ENCODE measurements at regions not wholly inside any gene's neighbourhood (a gene's known extent, or its start where the extent isn't known, plus 50 kb on each side); places are given as distances from the start of the nearest gene placed in this dataset.
"Not testable (repeated sequence)": the region's sequence is repeated elsewhere in the genome, so short reads cannot be mapped to it uniquely, and the experiment has no call there.

DNA sequence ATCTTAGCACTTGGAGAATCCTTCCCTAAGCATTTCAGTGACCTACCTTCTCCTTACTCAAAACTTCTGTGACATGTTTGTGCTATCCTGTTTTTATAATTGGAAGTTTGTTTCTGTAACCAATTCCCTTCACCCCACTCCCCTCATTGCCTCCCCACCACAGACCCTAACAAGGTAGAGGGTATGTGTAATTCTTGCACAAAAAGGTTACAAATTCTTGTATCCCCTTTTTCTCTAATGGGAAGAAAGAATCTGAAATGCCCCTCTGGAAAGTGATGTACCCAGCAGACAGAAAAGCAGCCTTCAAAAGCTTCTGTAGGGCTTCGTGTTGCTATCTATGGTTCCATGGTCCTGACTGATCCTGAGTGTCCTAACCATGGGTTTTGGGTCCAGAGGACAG is 111.7 kb upstream of the TMEM170B start:
- no peak for DNase-seq

DNA sequence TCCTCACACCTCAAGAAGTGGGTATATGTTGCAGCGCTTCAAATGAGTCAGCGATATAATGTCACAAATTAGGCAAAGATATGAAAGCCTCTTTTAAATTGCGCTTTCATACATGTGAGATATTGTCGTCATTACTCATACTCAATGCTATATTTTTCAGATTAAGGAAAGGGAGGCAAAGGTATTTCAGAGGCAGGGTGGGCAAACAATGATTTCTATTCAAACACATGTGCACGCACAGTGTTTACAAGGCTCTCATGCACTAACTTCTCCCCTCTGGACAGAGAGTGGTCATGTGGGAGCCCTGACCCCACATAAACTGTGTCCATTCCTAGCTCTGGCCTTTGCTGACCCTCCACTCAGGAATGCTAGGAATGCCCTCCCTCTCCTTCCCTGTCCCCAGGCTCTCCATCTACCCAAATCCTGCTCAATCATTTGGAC is 112.1 kb upstream of the TMEM170B start:
- DNase-seq, result no peak

DNA sequence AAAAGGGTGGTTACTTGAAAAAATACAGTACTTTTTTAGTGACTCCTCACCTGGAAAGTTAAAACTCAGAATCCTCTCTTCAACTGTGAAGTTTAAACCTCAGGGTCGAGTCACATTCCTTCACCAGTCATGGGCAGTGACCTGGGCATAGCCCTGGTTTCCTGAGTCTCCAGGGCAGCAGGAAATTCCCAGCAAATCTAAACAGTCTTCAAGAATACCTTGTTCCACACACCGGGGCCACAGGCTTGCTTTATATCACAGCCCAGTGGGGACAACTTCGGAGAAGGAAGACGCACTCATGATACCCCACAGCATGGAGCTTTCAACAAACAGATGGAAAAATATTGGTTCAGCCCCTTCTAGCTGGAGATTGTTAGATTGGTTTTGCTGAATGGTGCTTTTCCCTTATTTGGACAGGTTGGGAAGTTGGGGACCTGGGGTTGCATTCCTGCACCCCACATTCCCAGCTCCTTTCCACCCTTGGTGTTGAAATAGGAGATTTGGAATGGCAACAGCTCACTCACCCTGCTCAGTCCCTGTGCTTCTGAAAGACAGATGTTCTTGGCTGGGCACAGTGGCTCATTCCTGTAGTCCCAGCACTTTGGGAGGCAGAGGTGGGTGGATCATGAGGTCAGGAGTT is 113.0 kb upstream of the TMEM170B start:
- DNase-seq, result no peak

DNA sequence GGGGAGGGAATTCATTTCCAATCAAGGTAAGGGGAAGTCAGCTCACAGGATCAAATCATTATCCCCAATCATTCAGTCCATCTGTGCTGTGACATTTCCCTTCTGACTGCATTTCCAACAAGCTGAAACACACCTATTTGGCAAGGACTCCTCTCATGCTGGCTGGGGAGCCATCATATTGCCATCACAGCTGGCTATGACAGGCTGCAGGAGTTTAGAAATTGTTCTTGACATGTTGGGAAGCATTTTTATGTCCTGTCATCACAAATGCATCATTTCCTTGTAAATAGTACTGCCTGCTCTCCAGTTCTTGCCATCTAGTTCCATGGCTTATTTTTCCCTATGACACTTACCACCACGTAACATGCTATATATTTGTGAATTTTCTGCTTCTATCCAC is 113.9 kb upstream of the TMEM170B start:
- DNase-seq, result no peak

DNA sequence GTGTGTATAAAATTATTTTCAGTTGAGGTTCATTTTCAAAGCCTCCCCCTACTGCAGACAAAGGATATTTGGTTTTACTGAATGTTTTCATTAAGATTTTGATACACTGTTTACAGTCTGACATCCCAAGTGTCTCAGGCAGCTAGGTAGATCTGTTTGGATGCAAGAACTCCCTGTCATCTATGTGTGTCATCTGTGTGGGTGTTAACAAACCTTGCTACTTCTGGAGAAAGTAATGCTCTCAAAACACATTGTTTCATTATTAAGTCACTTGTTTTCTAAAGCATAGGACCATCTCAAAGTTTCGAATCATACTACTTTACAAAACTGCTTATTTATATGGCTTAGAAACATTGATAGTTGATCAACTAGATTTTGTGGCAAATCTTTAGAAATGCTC is 114.5 kb upstream of the TMEM170B start:
- DNase-seq, result no peak

DNA sequence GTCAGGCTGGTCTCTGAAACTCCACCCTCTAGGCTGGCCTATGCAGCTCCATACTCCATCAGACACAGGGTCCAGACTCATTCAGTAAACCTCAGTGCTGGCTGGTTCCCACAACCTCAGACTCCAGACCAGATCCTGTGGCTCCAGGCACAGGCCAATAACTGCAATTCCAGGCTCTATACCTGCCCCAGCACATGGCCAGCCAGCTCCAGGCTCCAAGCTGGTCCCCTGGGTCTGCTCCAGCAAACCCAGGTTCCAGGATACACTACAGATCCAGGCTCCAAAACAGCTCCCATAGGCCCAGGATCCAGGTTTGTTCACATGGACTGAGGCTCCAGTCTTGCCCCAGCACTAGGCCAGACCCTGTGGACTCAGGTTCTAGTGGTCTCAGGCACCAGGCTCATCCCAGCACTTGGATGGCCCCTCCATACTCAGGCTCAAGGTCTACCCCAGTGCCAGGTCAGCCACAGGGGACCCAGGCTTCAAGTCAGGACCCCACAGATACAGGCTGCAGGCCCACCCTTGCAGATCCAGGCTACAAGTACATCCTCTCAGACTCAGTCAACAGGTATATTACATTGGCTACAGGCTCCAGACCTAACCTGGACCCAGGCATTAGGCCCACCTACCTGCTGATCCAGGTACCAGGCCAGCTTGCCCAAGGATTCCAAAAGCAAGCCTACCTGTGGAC is 117.6 kb upstream of the TMEM170B start:
- no peak for DNase-seq

DNA sequence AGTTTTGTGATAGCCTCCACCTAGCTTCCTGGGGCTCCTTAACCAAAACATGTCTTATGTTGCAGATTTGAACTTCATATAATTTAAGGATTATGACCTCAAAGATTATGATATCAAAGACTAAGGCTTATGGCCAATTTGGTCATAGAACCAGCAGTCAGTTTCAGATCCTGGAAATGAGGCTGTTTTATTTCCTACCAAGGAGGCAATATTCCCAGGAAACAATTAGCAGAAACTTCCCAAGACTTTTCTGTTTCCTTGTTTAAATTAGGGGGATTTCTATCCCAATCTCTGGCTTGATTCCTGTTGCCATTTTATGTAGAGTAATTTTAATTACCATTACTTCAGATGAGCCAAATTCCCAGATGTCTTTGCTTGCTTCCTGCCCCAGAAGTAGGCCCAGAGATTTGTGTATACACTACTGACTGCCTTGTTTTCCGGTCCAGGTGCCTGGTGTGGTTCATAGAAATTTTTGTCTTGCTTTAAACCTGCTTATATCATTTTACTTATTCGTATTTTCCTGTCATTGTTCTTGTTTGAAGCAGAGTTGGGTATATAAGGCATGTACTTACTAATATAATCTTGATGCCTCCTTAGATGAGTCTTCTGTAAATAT is 119.2 kb upstream of the TMEM170B start:
- DNase-seq, result no peak

DNA sequence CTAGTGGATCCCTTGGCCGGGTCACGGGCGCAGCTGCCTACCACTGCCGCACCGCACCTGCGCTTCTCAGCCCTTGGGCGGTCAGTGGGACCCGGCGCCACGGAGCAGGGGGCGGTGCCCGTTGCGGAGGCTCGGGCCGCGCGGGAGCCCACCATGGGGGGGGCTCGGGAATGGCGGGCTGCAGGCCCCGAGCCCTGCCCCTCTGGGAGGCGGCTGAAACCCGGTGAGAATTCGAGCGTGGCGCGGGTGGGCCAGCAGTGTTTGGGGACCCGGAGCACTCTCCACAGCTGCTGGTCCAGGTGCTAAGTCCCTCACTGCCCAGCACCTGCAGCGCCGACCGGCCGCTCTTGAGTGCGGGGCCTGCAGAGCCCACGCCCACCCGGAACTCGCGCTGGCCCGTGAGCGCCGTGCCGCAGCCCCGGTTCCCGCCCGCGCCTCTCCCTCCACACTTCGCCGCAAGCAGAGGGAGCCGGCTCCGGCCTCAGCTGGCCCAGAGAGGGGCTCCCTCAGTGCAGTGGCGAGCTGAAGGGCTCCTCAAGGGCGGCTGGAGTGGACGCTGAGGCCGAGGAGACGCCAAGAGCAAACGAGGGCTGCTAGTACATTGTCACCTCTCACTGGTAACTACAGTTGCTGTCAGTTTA is 120.5 kb upstream of the TMEM170B start:
- no peak for DNase-seq

DNA sequence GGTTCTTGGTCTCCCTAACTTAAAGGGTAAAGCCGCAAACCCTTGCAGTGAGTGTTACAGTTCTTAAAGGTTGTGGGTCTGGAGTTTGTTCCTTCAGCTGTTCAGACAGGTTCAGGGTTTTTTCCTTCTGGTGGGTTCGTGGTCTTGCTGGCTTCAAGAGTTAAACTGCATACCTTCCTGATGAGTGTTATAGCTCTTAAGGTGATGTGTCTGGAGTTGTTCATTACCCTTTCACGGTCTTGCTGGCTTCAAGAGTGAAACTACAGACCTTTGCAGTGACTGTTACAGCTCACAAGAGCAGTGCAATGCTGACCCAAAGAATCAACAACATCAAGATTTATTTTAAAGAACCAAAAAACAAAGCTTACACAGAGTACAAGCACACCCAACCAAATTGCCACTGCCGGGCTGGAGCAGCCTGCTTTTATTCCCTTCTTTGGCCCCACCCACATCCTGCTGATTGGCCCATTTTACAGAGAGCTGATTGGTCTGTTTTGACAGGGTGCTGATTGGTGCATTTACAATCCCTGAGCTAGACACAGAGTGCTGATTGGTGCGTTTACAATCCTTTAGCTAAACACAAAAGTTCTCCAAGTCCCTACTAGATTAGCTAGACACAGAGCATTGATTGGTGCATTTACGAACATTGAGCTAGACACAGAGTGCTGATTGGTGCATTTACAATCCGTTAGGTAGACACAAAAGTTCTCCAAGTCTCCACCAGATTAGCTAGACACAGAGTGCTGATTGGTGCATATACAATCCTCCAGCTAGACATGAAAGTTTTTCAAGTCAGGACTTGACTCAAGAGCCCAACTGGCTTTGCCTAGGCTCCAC is 121.2 kb upstream of the TMEM170B start:
- not testable (repeated sequence) for DNase-seq

DNA sequence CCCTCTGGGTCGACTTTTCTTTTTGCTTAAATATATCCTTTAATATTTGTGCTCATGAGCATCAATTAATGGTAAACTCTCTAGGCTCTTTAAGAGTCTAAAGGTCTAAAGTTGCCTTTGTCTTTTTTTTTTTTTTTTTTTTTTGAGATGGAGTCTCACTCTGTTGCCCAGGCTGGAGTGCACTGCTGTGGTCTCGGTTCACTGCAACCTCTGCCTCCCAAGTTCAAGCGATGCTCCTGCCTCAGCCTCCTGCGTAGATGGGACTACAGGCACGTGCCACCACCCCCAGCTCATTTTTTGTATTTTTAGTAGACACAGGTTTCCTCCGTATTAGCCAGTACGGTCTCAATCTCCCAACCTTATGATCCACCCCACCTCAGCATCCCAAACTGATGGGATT is 122.0 kb upstream of the TMEM170B start:
- no peak for DNase-seq

DNA sequence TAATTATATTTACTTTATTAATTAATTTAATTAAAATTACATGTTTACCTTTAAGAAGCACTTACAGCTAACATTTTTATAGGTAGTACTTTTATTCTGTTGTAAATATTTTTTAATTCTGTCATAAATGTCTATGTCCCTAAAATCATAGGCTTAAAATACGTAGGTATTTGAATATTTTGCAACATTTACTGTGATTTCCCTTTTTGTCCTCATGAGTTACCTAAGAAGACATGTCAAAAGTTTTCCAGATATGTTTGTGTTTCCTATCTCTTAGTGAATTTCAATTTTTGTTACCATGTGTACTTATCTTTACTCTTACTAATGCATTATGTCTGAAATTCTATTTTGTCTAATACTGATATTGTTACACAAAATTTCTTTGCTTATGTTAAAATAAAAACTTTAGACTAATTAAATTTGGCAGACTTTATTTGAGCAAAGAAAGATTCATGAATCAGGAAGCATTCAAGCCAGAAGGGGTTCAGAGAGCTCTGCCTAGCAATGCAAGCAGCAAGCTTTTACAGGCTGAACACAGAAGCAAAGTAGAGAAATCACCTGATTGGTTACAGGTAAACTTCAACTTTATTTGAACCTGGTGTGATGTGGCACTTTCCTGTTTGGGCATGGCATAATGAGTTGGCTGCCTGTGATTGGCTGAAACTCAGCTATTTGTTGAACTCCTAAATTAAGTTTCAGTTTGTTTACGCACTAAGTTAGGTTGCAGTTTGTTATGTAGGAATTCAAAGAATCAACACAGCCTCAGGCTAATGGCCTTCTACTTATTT is 123.2 kb upstream of the TMEM170B start:
- no peak for DNase-seq

DNA sequence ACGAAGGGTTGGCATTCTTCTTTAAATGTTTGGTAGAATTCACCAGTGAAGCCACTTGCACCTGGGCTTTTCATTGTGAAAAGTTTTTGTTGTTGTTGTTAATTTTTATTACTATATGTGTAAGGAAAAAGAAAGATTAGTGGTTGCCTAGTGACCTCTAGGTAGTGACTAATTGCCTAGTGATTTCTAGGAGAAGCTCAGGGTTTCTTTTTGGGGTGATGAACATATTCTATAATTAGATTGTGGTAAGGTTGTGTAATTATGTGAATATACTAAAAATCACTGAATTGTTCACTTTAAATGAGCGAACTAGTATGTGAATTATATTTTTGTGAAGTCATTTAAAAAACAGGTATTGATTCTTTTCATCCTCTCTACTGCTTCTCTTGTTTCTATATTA is 123.8 kb upstream of the TMEM170B start:
- no peak for DNase-seq

DNA sequence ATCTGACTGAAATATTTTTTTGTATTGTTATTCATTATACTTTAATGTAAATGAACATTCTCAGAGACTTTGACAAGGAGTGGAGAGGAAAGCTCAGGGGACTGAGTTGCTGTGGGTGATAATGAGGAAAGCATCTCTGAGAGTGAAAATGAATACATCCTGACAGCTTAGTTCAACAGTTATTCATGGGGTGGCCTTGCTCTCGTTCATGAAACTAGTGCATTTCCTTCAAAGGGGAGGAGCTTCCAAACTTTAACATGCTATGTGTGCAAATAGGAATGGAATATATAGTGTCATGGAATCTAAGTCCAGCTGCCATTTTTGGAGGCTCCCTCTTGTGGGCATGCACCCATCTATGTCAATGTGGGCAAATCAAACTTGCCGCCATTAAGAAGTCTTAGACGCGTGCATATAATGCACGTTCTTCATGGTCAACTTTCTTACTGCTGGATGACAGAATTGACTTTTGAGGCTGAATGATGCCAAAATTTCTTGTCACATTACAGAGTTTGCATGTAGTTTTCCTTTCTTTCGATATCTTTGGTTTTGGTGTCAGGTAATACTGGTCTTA is 124.3 kb upstream of the TMEM170B start:
- DNase-seq, result no peak

DNA sequence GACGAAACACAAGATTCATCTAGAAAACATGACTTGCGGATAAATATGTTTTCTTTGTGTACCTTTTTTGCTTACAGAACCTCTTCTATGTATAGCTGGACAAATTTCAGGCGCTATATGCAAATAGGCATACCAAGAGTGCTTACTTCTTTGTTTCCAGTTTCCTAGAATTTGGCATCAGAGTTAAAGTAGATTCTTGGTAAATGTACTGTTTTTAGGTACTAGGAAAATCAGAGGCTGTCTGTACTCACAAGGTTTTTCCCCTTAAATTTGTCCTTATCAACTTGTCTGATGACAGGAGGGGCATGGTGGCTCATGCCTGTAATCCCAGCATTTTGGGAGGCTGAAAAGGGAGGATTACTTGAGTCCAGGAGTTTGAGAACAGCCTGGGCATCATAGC is 124.9 kb upstream of the TMEM170B start:
- DNase-seq, result no peak

DNA sequence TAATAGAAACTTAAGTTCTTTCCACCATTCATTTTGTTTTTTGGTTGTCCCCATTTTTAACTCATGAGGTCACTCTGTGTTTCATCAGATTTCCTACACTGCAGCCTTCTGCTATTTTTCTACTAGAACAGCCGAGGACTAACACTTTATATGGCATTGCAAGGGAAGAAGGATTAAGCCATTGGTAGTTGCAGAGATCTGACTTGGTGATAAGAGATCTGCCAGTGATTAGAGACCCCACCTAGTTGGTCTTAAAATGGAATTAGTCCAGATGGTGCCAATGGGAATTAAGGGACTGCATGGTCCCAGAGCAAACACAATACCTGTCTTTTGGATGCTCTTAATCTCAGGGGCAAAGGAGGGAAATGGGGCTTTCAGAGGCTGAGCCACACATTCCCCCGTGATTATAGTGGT is 125.5 kb upstream of the TMEM170B start:
- no peak for DNase-seq

DNA sequence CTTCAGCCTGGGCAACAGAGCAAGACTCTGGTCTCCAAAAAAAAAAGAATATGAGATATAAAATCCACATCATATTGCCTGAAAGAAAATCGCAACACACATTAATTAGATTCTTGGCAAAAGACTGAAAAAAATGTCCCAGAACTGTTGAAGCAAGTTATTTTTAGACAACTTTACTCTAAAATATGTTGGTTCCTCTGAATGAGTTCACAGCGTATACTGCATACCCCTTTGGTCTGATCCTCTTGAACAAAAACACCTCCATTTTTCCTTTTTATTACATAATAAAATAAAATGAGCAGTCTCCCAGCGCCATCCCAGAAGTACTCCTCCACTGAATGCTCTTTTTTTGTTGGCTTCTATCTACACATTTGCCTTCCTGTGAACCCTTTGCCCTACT is 126.0 kb upstream of the TMEM170B start:
- no peak for DNase-seq

DNA sequence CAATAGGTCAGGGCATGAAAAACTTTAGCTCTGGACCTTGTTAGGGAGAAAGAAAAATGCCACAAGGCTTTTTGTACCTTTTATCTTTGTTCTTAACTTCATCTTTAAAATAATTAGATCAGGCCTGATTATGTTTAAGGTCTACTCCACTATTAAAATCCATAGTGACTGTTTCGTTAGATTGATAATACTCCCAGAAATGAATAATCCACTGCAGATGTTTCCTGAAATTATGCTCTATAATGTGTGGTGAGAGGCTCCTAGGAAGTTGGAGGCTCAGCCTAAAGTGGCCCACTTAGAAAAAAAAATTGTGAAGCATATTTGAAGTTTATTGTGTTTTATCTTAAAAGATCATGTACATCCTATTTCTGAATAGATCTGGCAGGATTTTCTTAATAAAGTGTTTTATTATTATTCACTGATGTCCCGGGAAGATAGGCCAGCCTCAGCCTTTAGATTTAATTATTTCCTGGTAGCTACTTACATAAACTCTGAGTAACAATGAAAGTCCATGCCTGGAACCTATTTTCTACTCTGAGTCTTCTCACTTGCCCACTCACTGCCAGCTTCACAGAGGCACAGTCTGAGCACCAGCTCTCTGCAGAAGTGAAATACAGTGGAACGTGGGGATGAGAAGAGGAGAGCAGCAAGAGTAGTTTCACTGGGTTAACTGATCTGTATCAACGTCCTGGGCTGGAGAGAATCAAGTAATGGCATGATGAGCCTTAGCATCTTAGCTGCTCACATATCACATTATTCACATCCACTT is 126.8 kb upstream of the TMEM170B start:
- DNase-seq, result no peak

DNA sequence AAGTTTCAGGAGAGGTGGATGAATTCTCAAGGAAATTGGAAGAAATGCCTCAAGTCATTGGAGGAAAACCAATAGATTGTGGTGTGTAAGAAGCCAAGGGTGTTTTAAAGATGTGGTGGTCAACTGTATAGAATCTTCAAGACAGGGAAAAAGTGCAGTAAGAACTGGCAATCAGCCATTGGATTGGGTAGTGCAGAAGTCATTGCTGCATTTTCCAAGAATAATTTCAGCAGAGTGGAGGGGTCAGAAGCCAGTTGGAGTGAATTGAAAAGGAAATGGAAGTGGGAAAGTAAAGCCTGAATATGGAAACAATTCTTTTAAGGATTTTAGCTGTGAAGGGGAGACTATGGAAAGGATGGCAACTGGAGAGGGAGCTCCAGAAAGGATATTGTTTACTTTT is 128.2 kb upstream of the TMEM170B start:
- no peak for DNase-seq

DNA sequence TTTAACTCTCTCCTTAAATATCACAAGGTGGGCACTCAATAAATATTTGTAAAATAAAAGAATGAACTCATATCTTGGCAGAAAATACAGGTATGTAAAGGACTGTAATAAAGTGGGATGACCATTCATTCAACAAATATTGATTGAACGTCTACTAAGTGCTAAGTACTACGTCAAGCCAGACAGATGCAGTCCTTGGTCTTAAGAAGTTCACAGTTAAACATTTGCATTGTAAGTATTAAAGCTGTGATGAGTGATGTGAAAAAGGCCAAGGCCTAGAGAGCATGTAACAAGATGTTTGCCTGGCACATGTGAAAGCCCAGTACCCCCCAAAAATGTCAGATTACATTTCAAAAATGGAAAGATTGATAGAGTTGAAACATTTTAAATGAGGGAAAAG is 130.1 kb upstream of the TMEM170B start:
- no peak for DNase-seq

DNA sequence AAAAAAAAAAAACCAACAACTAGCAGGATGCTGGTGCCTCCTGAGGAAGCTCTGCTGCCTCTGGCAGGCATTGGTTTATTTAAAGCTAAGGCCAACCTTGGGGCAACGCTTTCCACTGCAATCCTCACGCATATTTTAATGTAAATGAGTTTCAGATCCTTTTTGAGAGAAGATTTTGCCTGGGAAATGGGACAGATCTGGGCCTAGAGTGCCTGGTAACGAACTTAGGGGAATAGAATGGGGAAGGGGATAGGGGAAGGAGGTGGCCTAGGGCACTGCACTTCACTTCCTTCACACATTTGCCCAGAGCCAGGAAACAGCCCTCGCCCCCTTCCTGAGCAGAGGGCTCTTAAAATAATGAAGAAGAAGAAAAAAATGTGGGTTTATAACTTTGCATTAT is 132.7 kb upstream of the TMEM170B start:
- no peak for DNase-seq

DNA sequence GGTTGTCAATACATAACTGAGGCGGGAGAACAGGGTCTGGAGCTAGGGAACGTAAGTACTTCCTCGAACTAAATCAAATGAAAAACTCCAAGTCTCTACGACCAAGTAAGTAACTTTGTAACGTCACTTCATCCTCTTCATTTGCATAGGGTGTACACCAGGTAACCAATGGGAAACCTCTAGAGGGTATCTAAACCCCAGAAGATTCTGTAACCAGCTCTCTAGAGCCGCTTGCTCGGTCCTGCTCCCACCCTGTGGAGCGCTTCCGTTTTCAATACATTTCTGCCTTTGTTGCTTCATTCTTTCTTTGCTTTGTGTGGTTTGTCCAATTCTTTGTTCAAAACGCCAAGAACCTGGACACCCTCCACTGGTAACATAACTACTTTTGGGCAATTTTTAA is 133.5 kb upstream of the TMEM170B start:
- no peak for DNase-seq
